ENCODE measurements at regions not wholly inside any gene's neighbourhood (a gene's known extent, or its start where the extent isn't known, plus 50 kb on each side); places are given as distances from the start of the nearest gene placed in this dataset.

DNA sequence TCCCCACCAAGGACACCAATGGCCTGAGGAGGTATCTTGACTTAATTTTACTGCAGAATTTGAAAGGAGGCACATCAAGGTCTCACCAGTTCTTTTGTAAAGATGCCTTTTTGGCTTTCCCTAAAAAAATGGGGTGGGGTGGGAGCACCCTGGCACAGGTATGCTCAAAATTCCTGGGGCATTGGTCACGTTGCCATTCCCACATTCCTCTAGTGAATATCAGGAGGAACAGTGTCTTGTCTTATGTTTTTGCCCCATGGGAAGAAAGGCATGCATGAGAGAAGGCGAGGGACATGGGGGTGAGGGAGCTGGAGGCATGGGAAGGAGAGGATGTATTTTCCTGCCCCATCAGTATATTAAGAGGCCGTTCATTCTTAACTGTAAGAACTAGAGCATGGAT, 275.3 kb downstream of the CMPK2 start:
- TF ChIP-seq, protein P1, sequence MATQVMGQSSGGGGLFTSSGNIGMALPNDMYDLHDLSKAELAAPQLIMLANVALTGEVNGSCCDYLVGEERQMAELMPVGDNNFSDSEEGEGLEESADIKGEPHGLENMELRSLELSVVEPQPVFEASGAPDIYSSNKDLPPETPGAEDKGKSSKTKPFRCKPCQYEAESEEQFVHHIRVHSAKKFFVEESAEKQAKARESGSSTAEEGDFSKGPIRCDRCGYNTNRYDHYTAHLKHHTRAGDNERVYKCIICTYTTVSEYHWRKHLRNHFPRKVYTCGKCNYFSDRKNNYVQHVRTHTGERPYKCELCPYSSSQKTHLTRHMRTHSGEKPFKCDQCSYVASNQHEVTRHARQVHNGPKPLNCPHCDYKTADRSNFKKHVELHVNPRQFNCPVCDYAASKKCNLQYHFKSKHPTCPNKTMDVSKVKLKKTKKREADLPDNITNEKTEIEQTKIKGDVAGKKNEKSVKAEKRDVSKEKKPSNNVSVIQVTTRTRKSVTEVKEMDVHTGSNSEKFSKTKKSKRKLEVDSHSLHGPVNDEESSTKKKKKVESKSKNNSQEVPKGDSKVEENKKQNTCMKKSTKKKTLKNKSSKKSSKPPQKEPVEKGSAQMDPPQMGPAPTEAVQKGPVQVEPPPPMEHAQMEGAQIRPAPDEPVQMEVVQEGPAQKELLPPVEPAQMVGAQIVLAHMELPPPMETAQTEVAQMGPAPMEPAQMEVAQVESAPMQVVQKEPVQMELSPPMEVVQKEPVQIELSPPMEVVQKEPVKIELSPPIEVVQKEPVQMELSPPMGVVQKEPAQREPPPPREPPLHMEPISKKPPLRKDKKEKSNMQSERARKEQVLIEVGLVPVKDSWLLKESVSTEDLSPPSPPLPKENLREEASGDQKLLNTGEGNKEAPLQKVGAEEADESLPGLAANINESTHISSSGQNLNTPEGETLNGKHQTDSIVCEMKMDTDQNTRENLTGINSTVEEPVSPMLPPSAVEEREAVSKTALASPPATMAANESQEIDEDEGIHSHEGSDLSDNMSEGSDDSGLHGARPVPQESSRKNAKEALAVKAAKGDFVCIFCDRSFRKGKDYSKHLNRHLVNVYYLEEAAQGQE (IDR thresholded peaks at IDR 0.05; ENCODE audit: borderline replicate concordance in 1 of 2, low read depth in 1 of 2, low read length in 2 of 2), result no peak
- TF ChIP-seq EP300 (IDR thresholded peaks at IDR 0.05; ENCODE audit: low read depth in 2 of 2, low read length in 2 of 2) (no peak), EP300 (CRISPR knock-in tag; IDR thresholded peaks at IDR 0.05; ENCODE audit: borderline replicate concordance) (no peak), ZKSCAN8 (CRISPR knock-in tag; IDR thresholded peaks at IDR 0.05; ENCODE audit: borderline replicate concordance) (no peak), SP4 (CRISPR knock-in tag; IDR thresholded peaks at IDR 0.05) (no peak), POLR2AphosphoS5 (IDR thresholded peaks at IDR 0.05; ENCODE audit: low read depth, low read length) (no peak), TEAD2 (CRISPR knock-in tag; IDR thresholded peaks at IDR 0.05) (no peak)
- TF ChIP-seq, protein P2, sequence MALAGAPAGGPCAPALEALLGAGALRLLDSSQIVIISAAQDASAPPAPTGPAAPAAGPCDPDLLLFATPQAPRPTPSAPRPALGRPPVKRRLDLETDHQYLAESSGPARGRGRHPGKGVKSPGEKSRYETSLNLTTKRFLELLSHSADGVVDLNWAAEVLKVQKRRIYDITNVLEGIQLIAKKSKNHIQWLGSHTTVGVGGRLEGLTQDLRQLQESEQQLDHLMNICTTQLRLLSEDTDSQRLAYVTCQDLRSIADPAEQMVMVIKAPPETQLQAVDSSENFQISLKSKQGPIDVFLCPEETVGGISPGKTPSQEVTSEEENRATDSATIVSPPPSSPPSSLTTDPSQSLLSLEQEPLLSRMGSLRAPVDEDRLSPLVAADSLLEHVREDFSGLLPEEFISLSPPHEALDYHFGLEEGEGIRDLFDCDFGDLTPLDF (CRISPR knock-in tag; IDR thresholded peaks at IDR 0.05), result no peak
- TF ChIP-seq, protein P3, sequence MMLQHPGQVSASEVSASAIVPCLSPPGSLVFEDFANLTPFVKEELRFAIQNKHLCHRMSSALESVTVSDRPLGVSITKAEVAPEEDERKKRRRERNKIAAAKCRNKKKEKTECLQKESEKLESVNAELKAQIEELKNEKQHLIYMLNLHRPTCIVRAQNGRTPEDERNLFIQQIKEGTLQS (CRISPR knock-in tag; IDR thresholded peaks at IDR 0.05), result no peak

Data from HepG2 (cell line).